SK-N-SH (cell line): ENCODE measurements at regions not wholly inside any gene's neighbourhood (a gene's known extent, or its start where the extent isn't known, plus 50 kb on each side); places are given as distances from the start of the nearest gene placed in this dataset.
A peak's percentile ranks its signal among the peaks of the same experiment; 100 is the strongest.

Source experiments
- CTCF ChIA-PET: fragments of 300-600, 350-600 bp; formaldehyde crosslinking; extraction: SDS; loops from one replicate; lab custom pipeline; 2021; lab: Yijun Ruan, JAX
- POLR2A ChIA-PET: fragments of 350-600 bp; sonication (Branson Sonifier 250); formaldehyde crosslinking; extraction: SDS; loops from one replicate; lab custom pipeline; 2020; ENCODE audit warnings: antibody characterized with exemption, inconsistent platforms; lab: Yijun Ruan, JAX
- DNase-seq: peaks from one replicate; pipeline ENCODE4 v3.0.0; 2012
- H2AFZ ChIP-seq: fragments of 200-600 bp; sonication (generic); 2 replicates; pipeline ENCODE4 v1.8.1; 2016; ENCODE audit warnings: antibody characterized with exemption, mild to moderate bottlenecking, low read depth
- H3F3A ChIP-seq: fragments of 200-600 bp; sonication (generic); replicated peaks from 2 replicates; pipeline ENCODE3; 2016; ENCODE audit warnings: antibody characterized with exemption, mild to moderate bottlenecking; ENCODE audit not compliant: insufficient read depth
- H3K27ac ChIP-seq, 2 experiments: fragments of 200-500 bp in 1 of 2; fragments of 200-600 bp in 1 of 2; sonication (Bioruptor generic) in 1 of 2; sonication (generic), shearing (Covaris generic) in 1 of 2; 2 replicates each; pipeline versions ENCODE4 v1.5.1 to v1.6.1; 2014 to 2016; ENCODE audit warnings: low read depth in 2 of 2, inconsistent platforms in 1 of 2, low read length in 1 of 2, mild to moderate bottlenecking in 1 of 2, mixed read lengths in 1 of 2
- H3K27me3 ChIP-seq: fragments of 200-600 bp; sonication (generic), shearing (Covaris generic); 2 replicates; pipeline ENCODE4 v1.6.1; 2016; ENCODE audit warnings: mixed run types; ENCODE audit not compliant: insufficient read depth
- H3K36me3 ChIP-seq, 2 experiments: fragments of 200-500 bp in 1 of 2; fragments of 200-600 bp in 1 of 2; sonication (Bioruptor generic) in 1 of 2; sonication (generic) in 1 of 2; replicated peaks in 1 of 2; 2 replicates each; pipeline versions ENCODE3 to v1.5.1; 2014 to 2016; ENCODE audit warnings: low read length in 1 of 2, mild to moderate bottlenecking in 1 of 2; ENCODE audit not compliant: insufficient read depth in 2 of 2, control insufficient read depth in 1 of 2
- H3K4me1 ChIP-seq, 2 experiments: fragments of 200-500 bp in 1 of 2; fragments of 200-600 bp in 1 of 2; sonication (Bioruptor generic) in 1 of 2; sonication (generic), shearing (Covaris generic) in 1 of 2; 2 replicates each; pipeline versions ENCODE4 v1.5.1 to v1.6.1; 2014 to 2016; ENCODE audit warnings: low read depth in 1 of 2, low read length in 1 of 2, mixed run types in 1 of 2; ENCODE audit not compliant: insufficient read depth in 2 of 2, control insufficient read depth in 1 of 2
- H3K4me2 ChIP-seq: fragments of 200-600 bp; sonication (generic), shearing (Covaris generic); 2 replicates; pipeline ENCODE4 v1.6.1; 2017; ENCODE audit warnings: mixed run types
- H3K4me3 ChIP-seq, 2 experiments: fragments of 200-500 bp in 1 of 2; fragments of 200-600 bp in 1 of 2; sonication (Bioruptor generic) in 1 of 2; sonication (generic), shearing (Covaris generic) in 1 of 2; 2 replicates each; pipeline versions ENCODE4 v1.5.1 to v1.8.1; 2014 to 2016; ENCODE audit warnings: low read depth in 2 of 2, inconsistent platforms in 1 of 2, low read length in 1 of 2, mild to moderate bottlenecking in 1 of 2, mixed read lengths in 1 of 2, moderate library complexity in 1 of 2
- H3K79me2 ChIP-seq: fragments of 200-600 bp; sonication (generic); 2 replicates; pipeline ENCODE4 v1.8.1; 2017; ENCODE audit warnings: mild to moderate bottlenecking; ENCODE audit not compliant: insufficient read depth
- H3K9ac ChIP-seq: fragments of 200-600 bp; sonication (generic); 2 replicates; pipeline ENCODE4 v1.6.1; 2017; ENCODE audit warnings: mixed run types
- H3K9me2 ChIP-seq: fragments of 200-600 bp; sonication (generic); 2 replicates; pipeline ENCODE4 v1.6.1; 2017; ENCODE audit warnings: mixed run types
- H3K9me3 ChIP-seq: fragments of 200-600 bp; sonication (generic); 2 replicates; pipeline ENCODE4 v1.6.1; 2017; ENCODE audit warnings: mixed run types, mild to moderate bottlenecking, moderate library complexity
- H4K20me1 ChIP-seq: fragments of 200-600 bp; sonication (generic); 2 replicates; pipeline ENCODE4 v1.6.1; 2017; ENCODE audit warnings: mild to moderate bottlenecking, mixed run types; ENCODE audit not compliant: insufficient read depth
- EP300 ChIP-seq, 2 experiments: IDR thresholded peaks; 2 replicates each; pipeline versions ENCODE4 v1.4.0 to v1.6.1; 2012; ENCODE audit warnings: borderline replicate concordance in 1 of 2, low read depth in 1 of 2, low read length in 1 of 2
- FOSL2 ChIP-seq: IDR thresholded peaks from 2 replicates; pipeline ENCODE4 v1.4.0; 2012; ENCODE audit warnings: low read depth, mild to moderate bottlenecking, moderate library complexity, borderline replicate concordance
- FOXJ3 ChIP-seq: sonication (generic); formaldehyde crosslinking; IDR thresholded peaks from 2 replicates; pipeline ENCODE4 v1.5.1; 2020; ENCODE audit warnings: mild to moderate bottlenecking, missing genetic modification reagents
- FOXM1 ChIP-seq: IDR thresholded peaks from 2 replicates; pipeline ENCODE4 v1.4.0; 2012; ENCODE audit warnings: low read depth, mild to moderate bottlenecking
- GATA2 ChIP-seq: sonication (generic); formaldehyde crosslinking; IDR thresholded peaks from 2 replicates; pipeline ENCODE4 v1.5.0; 2020; ENCODE audit warnings: mild to moderate bottlenecking, missing genetic modification reagents
- JUND ChIP-seq: IDR thresholded peaks from 2 replicates; pipeline ENCODE4 v1.4.0; 2012
- NFIC ChIP-seq: IDR thresholded peaks from 2 replicates; pipeline ENCODE4 v1.4.0; 2012; ENCODE audit warnings: borderline replicate concordance
- PBX3 ChIP-seq: IDR thresholded peaks from 2 replicates; pipeline ENCODE4; 2012
- POLR2AphosphoS5 ChIP-seq: IDR thresholded peaks from 2 replicates; pipeline ENCODE4 v1.6.1; 2012; ENCODE audit warnings: low read depth, low read length
- RAD21 ChIP-seq: IDR thresholded peaks from 2 replicates; pipeline ENCODE4 v1.6.1; 2012; ENCODE audit warnings: mild to moderate bottlenecking, low read length
- REST ChIP-seq: IDR thresholded peaks from 2 replicates; pipeline ENCODE4 v1.6.1; 2012; ENCODE audit warnings: mild to moderate bottlenecking, low read depth, low read length, moderate library complexity
- RFX5 ChIP-seq: IDR thresholded peaks from 2 replicates; pipeline ENCODE4 v1.6.1; 2012; ENCODE audit warnings: mild to moderate bottlenecking, improper control_type of control experiment, low read length
- RXRA ChIP-seq: IDR thresholded peaks from 2 replicates; pipeline ENCODE4 v1.4.0; 2012; ENCODE audit warnings: low read depth, mild to moderate bottlenecking, borderline replicate concordance
- SMC3 ChIP-seq: IDR thresholded peaks from 2 replicates; pipeline ENCODE4 v1.6.1; 2012; ENCODE audit warnings: low read depth, low read length, improper control_type of control experiment
- TCF12 ChIP-seq: IDR thresholded peaks from 2 replicates; pipeline ENCODE4 v1.4.0; 2012
- TEAD4 ChIP-seq: IDR thresholded peaks from 2 replicates; pipeline ENCODE4 v1.4.0; 2012; ENCODE audit warnings: mild to moderate bottlenecking, borderline replicate concordance; ENCODE audit not compliant: insufficient read depth
- USF2 ChIP-seq: fragments of 150-350 bp; IDR thresholded peaks from 2 replicates; pipeline ENCODE4 v1.6.1; 2017; ENCODE audit warnings: antibody characterized with exemption, low read length, low read depth, borderline replicate concordance

GRCh38 chr10:109282510-109282909, 640.8 kb downstream of the XPNPEP1 start:
- DNase-seq: no peak
- POLR2A ChIA-PET: no interaction called here

More at GRCh38 chr10:109282510-109282909, 640.8 kb downstream of the XPNPEP1 start:
- CTCF ChIA-PET: no interaction called here
- Histone ChIP-seq H3K9me2 (no peaks in the 10 kb centered on the region), H3F3A (peaks cover 12% of the 10 kb centered on the region), H3K36me3 (no peaks in the 10 kb centered on the region), H3K27me3 (no peaks in the 10 kb centered on the region), H3K4me3 (no peak overlapping the region), H3K9me3 (no peaks in the 10 kb centered on the region), H4K20me1 (no peaks in the 10 kb centered on the region), H3K79me2 (no peaks in the 10 kb centered on the region), H3K4me2 (peak overlapping the region; percentile 19; the same call in 1 of the 2 replicates), H3K27ac (peak overlapping the region; percentile 51 to 72; a peak in 3 of 4 replicates), H3K9ac (no peak overlapping the region), H2AFZ (no peak overlapping the region), H3K4me1 (peaks cover 0 to 10% of the 10 kb centered on the region in 2 experiments; a peak in 2 of 4 replicates)
- peak; percentile 97 for TF ChIP-seq TCF12
- no peak for TF ChIP-seq GATA2 (CRISPR knock-in tag)
- TF ChIP-seq SMC3: no peak
- TF ChIP-seq USF2: no peak
- TF ChIP-seq NFIC: peak; percentile 50; the same call in 1 of the 2 replicates
- TF ChIP-seq RXRA: no peak; the same call in 1 of the 2 replicates
- TF ChIP-seq TEAD4: peak; percentile 91
- TF ChIP-seq FOSL2: peak; percentile 64; the same call in 1 of the 2 replicates
- TF ChIP-seq FOXJ3 (CRISPR knock-in tag): no peak
- peak; percentile 28 to 72; a peak in 2 of 4 replicates for TF ChIP-seq EP300 (IDR thresholded peaks at IDR 0.05; ENCODE audit: borderline replicate concordance in 1 of 2, low read depth in 1 of 2, low read length in 1 of 2)
- no peak for TF ChIP-seq RFX5
- TF ChIP-seq POLR2AphosphoS5: peak; percentile 69; the same call in 1 of the 2 replicates
- no peak for TF ChIP-seq RAD21
- TF ChIP-seq PBX3: peak; percentile 95
- TF ChIP-seq JUND: peak; percentile 85
- no peak for TF ChIP-seq REST
- TF ChIP-seq FOXM1: 0 out of 2 replicates have a peak, but pooled peaks have one; percentile 49
